HepG2 (cell line): ENCODE measurements at regions not wholly inside any gene's neighbourhood (a gene's known extent, or its start where the extent isn't known, plus 50 kb on each side); places are given as distances from the start of the nearest gene placed in this dataset.

Experiments used
- ATAC-seq: fragments of 200-7000 bp; cut with Tn5 transposase; 3 replicates; pipeline ENCODE4 v1.9.1; 2020; ENCODE audit warnings: mild to moderate bottlenecking, moderate library complexity
- BruUV-seq: library from RNA; stranded (reverse); fragments of 400-500 nt; replicated peaks from 2 replicates; lab custom pipeline; 2021; lab: Mats Ljungman, UMichigan
- CTCF ChIA-PET: fragments of 300-600 bp; formaldehyde crosslinking; extraction: SDS; loops from one replicate; lab custom pipeline; 2021; ENCODE audit warnings: low total read pairs, inconsistent platforms, low intra/inter-chr PET ratio; lab: Yijun Ruan, JAX
- POLR2A ChIA-PET: fragments of 350-600 bp; sonication (Branson Sonifier 250); formaldehyde crosslinking; loops from one replicate; lab custom pipeline; 2020; ENCODE audit warnings: antibody characterized with exemption, inconsistent platforms; lab: Yijun Ruan, JAX
- DNase-seq: peaks from one replicate; pipeline ENCODE4 v3.0.0-alpha.2; 2015; ENCODE audit warnings: low spot score
- FAIRE-seq: peaks from 3 replicates; lab custom pipeline; 2011; peaks lifted over from hg19 to GRCh38; lab: Jason Lieb, UNC
- H2AFZ ChIP-seq: one replicate; pipeline ENCODE4 v1.6.1; 2011; ENCODE audit warnings: low read length, inconsistent platforms
- H3K27ac ChIP-seq: fragments of 300-600 bp; 3 replicates; pipeline ENCODE4 v1.8.0; 2011; ENCODE audit warnings: mixed run types, mild to moderate bottlenecking, mixed read lengths, low read length, inconsistent platforms; ENCODE audit not compliant: insufficient read depth; ENCODE audit errors: extremely low read length
- H3K27me3 ChIP-seq, 2 experiments: fragments of 200-600 bp in 1 of 2; 2 replicates in 1 of 2; 3 replicates in 1 of 2; pipeline versions ENCODE4 v1.6.0 to v1.8.0; 2011; ENCODE audit warnings: low read length in 2 of 2, mild to moderate bottlenecking in 2 of 2, moderate library complexity in 2 of 2, inconsistent platforms in 1 of 2; ENCODE audit not compliant: insufficient read depth in 2 of 2, control insufficient read depth in 1 of 2
- H3K36me3 ChIP-seq, 2 experiments: fragments of 200-600 bp in 1 of 2; replicated peaks in 1 of 2; 2 replicates in 1 of 2; 3 replicates in 1 of 2; pipeline versions ENCODE4 v1.5.1 to v1.8.0; 2011; ENCODE audit warnings: low read length in 2 of 2, inconsistent platforms in 1 of 2; ENCODE audit not compliant: insufficient read depth in 2 of 2, control insufficient read depth in 1 of 2
- H3K4me1 ChIP-seq: 2 replicates; pipeline ENCODE4 v1.5.1; 2012; ENCODE audit warnings: low read length, inconsistent platforms; ENCODE audit not compliant: insufficient read depth
- H3K4me2 ChIP-seq: 2 replicates; pipeline ENCODE4 v1.6.0; 2011; ENCODE audit warnings: low read depth, low read length, inconsistent platforms
- H3K4me3 ChIP-seq, 3 experiments: fragments of 200-600 bp in 1 of 3; sonication (generic), shearing (Covaris generic) in 1 of 3; replicated peaks in 1 of 3; 2 replicates each; pipeline ENCODE4 v1.5.1; 2011 to 2016; ENCODE audit warnings: low read length in 3 of 3, inconsistent platforms in 2 of 3, low read depth in 2 of 3, mild to moderate bottlenecking in 2 of 3, control low read depth in 1 of 3, mixed read lengths in 1 of 3; ENCODE audit not compliant: insufficient read depth in 1 of 3
- H3K79me2 ChIP-seq: one replicate; pipeline ENCODE4 v1.6.1; 2011; ENCODE audit warnings: low read length, inconsistent platforms; ENCODE audit not compliant: insufficient read depth
- H3K9ac ChIP-seq: 2 replicates; pipeline ENCODE4 v1.6.0; 2011; ENCODE audit warnings: mild to moderate bottlenecking, low read depth, low read length, inconsistent platforms; ENCODE audit not compliant: insufficient read depth
- H3K9me3 ChIP-seq: 2 replicates; pipeline ENCODE4 v1.5.1; 2012; ENCODE audit warnings: mild to moderate bottlenecking, low read length
- H4K20me1 ChIP-seq: 2 replicates; pipeline ENCODE4 v1.6.0; 2011; ENCODE audit warnings: inconsistent platforms, mild to moderate bottlenecking, low read length, moderate library complexity; ENCODE audit not compliant: insufficient read depth
- E2F5 ChIP-seq: sonication (generic); formaldehyde crosslinking; conservative IDR thresholded peaks from 2 replicates; pipeline ENCODE4 v1.4.0; 2020; ENCODE audit warnings: missing genetic modification reagents
- RARG ChIP-seq: sonication (generic); formaldehyde crosslinking; IDR thresholded peaks from 2 replicates; pipeline ENCODE4 v1.4.0; 2020; ENCODE audit warnings: low read depth, mild to moderate bottlenecking, missing genetic modification reagents
- SMARCC2 ChIP-seq: fragments of 450-650 bp; IDR thresholded peaks from 2 replicates; pipeline ENCODE4 v1.6.1; 2017; ENCODE audit warnings: antibody characterized with exemption, mild to moderate bottlenecking
- ZBTB33 ChIP-seq: sonication (generic); formaldehyde crosslinking; IDR thresholded peaks from 2 replicates; pipeline ENCODE4 v1.4.0; 2020; ENCODE audit warnings: missing genetic modification reagents
- ZBTB39 ChIP-seq: sonication (generic); formaldehyde crosslinking; IDR thresholded peaks from 2 replicates; pipeline ENCODE4 v1.5.0; 2020; ENCODE audit warnings: missing genetic modification reagents
- WGBS: methylation state at CpG from one replicate; pipeline ENCODE4 v1.1.6; 2017; ENCODE audit warnings: low lambda C conversion rate; 5-methylcytosine and 5-hydroxymethylcytosine counted together
- in situ Hi-C: cut with HindIII; loops from 2 replicates; pipeline ENCODE4 v1.10.0; 2017; ENCODE audit warnings: low pct_unique_long_range_greater_than_20kb; ENCODE audit not compliant: extremely low pct_ligation_motif_present
- intact Hi-C: fragments of 100-400 bp; cut with micrococcal nuclease; formaldehyde crosslinking; loops from one replicate; pipeline ENCODE4 v1.10.0; 2022; ENCODE audit not compliant: unreplicated experiment

GRCh38 chr6:12431023-12431422 lies 140.9 kb downstream of the EDN1 start:
- ATAC-seq (no peak), FAIRE-seq (no peak), DNase-seq (no peak)
- BruUV-seq, result no TSS peak
- no peaks in the 10 kb centered on the region for H3K9me3 ChIP-seq
- in situ Hi-C loops (no loop called here), intact Hi-C loops (no loop called here)
- H3K27me3 ChIP-seq, result 0 out of 5 replicates have a peak, but pooled peaks cover 0 to 3% of the 10 kb centered on the region in 2 experiments
- ChIA-PET CTCF (no interaction called here), POLR2A (no interaction called here)
- no peak overlapping the region for H2AFZ ChIP-seq
- no peaks in the 10 kb centered on the region for H3K79me2 ChIP-seq
- no peak overlapping the region for H3K4me3 ChIP-seq
- no peak overlapping the region for H3K9ac ChIP-seq
- no peak overlapping the region for H3K4me2 ChIP-seq
- H3K36me3 ChIP-seq, result no peaks in the 10 kb centered on the region
- no peaks in the 10 kb centered on the region for H3K4me1 ChIP-seq
- no peak overlapping the region for H3K27ac ChIP-seq
- no peaks in the 10 kb centered on the region for H4K20me1 ChIP-seq
- 2% methylated on average over 3 of the region's 3 CpGs for WGBS
- TF ChIP-seq ZBTB39 (CRISPR knock-in tag) (no peak), RARG (CRISPR knock-in tag) (no peak), SMARCC2 (no peak), E2F5 (CRISPR knock-in tag) (no peak), ZBTB33 (CRISPR knock-in tag) (no peak)
